ENCODE measurements at regions not wholly inside any gene's neighbourhood (a gene's known extent, or its start where the extent isn't known, plus 50 kb on each side); places are given as distances from the start of the nearest gene placed in this dataset. TPM values are rescaled to one million over a fixed set of nuclear protein-coding genes. Genes with fewer than 3 reads are reported as not detected.
A peak's percentile ranks its signal among the peaks of the same experiment; 100 is the strongest.
"Not testable (repeated sequence)": the region's sequence is repeated elsewhere in the genome, so short reads cannot be mapped to it uniquely, and the experiment has no call there.

DNA sequence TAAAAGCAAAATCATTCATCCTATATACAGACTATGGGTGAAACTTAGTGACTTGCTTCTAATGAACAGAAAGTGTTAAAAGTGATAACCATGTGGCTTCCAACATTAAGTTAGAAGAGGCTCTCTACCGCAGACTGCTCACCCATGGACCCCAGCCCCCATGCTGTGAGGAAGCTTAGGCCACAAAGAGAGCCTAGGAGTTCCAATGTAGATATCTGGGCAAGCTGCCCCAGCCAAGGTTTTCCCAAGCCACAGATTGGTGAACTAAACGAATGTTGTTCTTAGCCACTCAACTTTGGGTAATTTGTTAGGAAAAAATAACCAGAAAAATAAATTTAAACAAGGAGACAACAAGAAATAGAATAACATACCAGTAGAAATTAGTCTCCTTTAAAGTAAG is 70.1 kb downstream of the TBC1D28 start:
- H3K36me3 ChIP-seq (ENCODE audit: low read depth); H3K79me2 ChIP-seq (ENCODE audit: insufficient read depth); H3K4me3 ChIP-seq; H3K9me3 ChIP-seq (ENCODE audit: low read depth); H3K27me3 ChIP-seq (replicated peaks; ENCODE audit: insufficient read depth); H3F3A ChIP-seq (ENCODE audit: insufficient read depth); in situ Hi-C loops (cut with MboI); H2AFZ ChIP-seq; H3K9ac ChIP-seq; H4K20me1 ChIP-seq (ENCODE audit: insufficient read depth); H3K9me2 ChIP-seq (ENCODE audit: insufficient read depth): not testable (repeated sequence)
- Histone ChIP-seq H3K27ac (peak overlapping the region; percentile 47), H3K4me2 (ENCODE audit: unreplicated experiment) (peak overlapping the region; percentile 18), H3K4me1 (ENCODE audit: insufficient read depth) (peaks cover 14% of the 10 kb centered on the region)
- WGBS, 2 experiments (ENCODE audit: low coverage in 1 of 2, low lambda C conversion rate in 2 of 2, missing lambda C conversion rate in 2 of 2), result 40 to 55% methylated on average over 2 of the region's 2 CpGs
- peak; percentile 23 for DNase-seq

Small RNA genes lying in the stretch of these regions (small RNA-seq; reads per million reads assigned to genes)
- gene AC107983.1 (ENCODE audit: low read depth, low replicate concordance), result not detected

Measured in GM23248 (cell line).